Keratinocyte (primary cell): ENCODE measurements at regions not wholly inside any gene's neighbourhood (a gene's known extent, or its start where the extent isn't known, plus 50 kb on each side); places are given as distances from the start of the nearest gene placed in this dataset.

Experiments used
- CTCF ChIP-seq, 3 experiments: IDR thresholded peaks in 1 of 3; conservative IDR thresholded peaks in 1 of 3; optimal IDR thresholded peaks in 1 of 3; 2 replicates in 2 of 3; 3 replicates in 1 of 3; pipeline versions ENCODE3 to v1.5.1; 2011; ENCODE audit warnings: low read length in 3 of 3, mild to moderate bottlenecking in 3 of 3, moderate library complexity in 2 of 3, control low read depth in 1 of 3, inconsistent platforms in 1 of 3; ENCODE audit not compliant: insufficient read depth in 2 of 3; ENCODE audit errors: extremely low read depth in 1 of 3
- EZH2 ChIP-seq: IDR thresholded peaks from one replicate; pipeline ENCODE4 v1.6.1; 2012; ENCODE audit warnings: inconsistent platforms, mild to moderate bottlenecking, low read length, moderate library complexity

GRCh38 chr13:18959996-18960395, 221.6 kb downstream of the TUBA3C start:
- no peak for TF ChIP-seq CTCF (optimal IDR thresholded peaks at IDR 0.05 in 1 of 3, IDR thresholded peaks at IDR 0.05 in 1 of 3, conservative IDR thresholded peaks at IDR 0.05 in 1 of 3; ENCODE audit: extremely low read depth in 1 of 3, insufficient read depth in 2 of 3, low read length in 3 of 3)
- TF ChIP-seq EZH2, result no peak
